SU-DHL-6 (cell line): ENCODE measurements at regions not wholly inside any gene's neighbourhood (a gene's known extent, or its start where the extent isn't known, plus 50 kb on each side); places are given as distances from the start of the nearest gene placed in this dataset.

ENCODE experiments used
- H2AFZ ChIP-seq: fragments of 200-600 bp; sonication (generic); 2 replicates; pipeline ENCODE4 v1.6.1; 2014; ENCODE audit warnings: low read depth, mild to moderate bottlenecking, moderate library complexity, mixed read lengths, antibody characterized with exemption, low read length; ENCODE audit not compliant: severe bottlenecking
- H3F3A ChIP-seq: fragments of 200-600 bp; shearing (Covaris generic); 2 replicates; pipeline ENCODE4 v1.6.0; 2016; ENCODE audit warnings: antibody characterized with exemption, mild to moderate bottlenecking; ENCODE audit not compliant: insufficient read depth
- H3K27ac ChIP-seq: fragments of 200-600 bp; sonication (generic); 2 replicates; pipeline ENCODE4 v1.5.1; 2016; ENCODE audit warnings: low read depth, mild to moderate bottlenecking, low read length, moderate library complexity, mixed read lengths
- H3K27me3 ChIP-seq: fragments of 200-600 bp; sonication (generic), shearing (Covaris generic); 2 replicates; pipeline ENCODE4 v1.6.0; 2014; ENCODE audit warnings: mild to moderate bottlenecking, low read length
- H3K36me3 ChIP-seq: fragments of 200-600 bp; sonication (generic); 2 replicates; pipeline ENCODE4 v1.6.1; 2014; ENCODE audit warnings: mild to moderate bottlenecking, low read length, mixed read lengths
- H3K4me2 ChIP-seq: fragments of 300-600, 200-600 bp; shearing (Covaris generic), sonication (generic); 2 replicates; pipeline ENCODE4 v1.6.0; 2014; ENCODE audit warnings: low read length, low read depth, mild to moderate bottlenecking; ENCODE audit not compliant: poor library complexity, severe bottlenecking
- H3K4me3 ChIP-seq: fragments of 200-600 bp; sonication (generic); 2 replicates; pipeline ENCODE4 v1.5.1; 2014; ENCODE audit warnings: antibody characterized with exemption, low read length, mild to moderate bottlenecking, mixed read lengths; ENCODE audit not compliant: insufficient read depth, poor library complexity, severe bottlenecking
- H3K79me2 ChIP-seq: fragments of 200-600 bp; sonication (generic); 2 replicates; pipeline ENCODE4 v1.6.1; 2014; ENCODE audit warnings: mild to moderate bottlenecking, low read length, moderate library complexity; ENCODE audit not compliant: insufficient read depth
- H3K9ac ChIP-seq: fragments of 200-600 bp; sonication (generic); 2 replicates; pipeline ENCODE4 v1.7.0; 2014; ENCODE audit warnings: mild to moderate bottlenecking, low read length
- H3K9me2 ChIP-seq: fragments of 200-600 bp; sonication (generic); replicated peaks from 2 replicates; pipeline ENCODE4 v1.6.1; 2014; ENCODE audit warnings: low read length; ENCODE audit not compliant: insufficient read depth
- H3K9me3 ChIP-seq: fragments of 200-600 bp; sonication (generic); 2 replicates; pipeline ENCODE4 v1.6.1; 2014; ENCODE audit warnings: low read length, mixed read lengths; ENCODE audit not compliant: insufficient read depth
- H4K20me1 ChIP-seq: fragments of 200-600 bp; sonication (generic); 2 replicates; pipeline ENCODE4 v1.6.1; 2014; ENCODE audit warnings: low read depth, mild to moderate bottlenecking, antibody characterized with exemption, low read length, moderate library complexity, mixed read lengths
- CTCF ChIP-seq: fragments of 200-600 bp; sonication (generic); IDR thresholded peaks from one replicate; pipeline ENCODE4 v1.5.1; 2017; ENCODE audit warnings: antibody characterized with exemption, mild to moderate bottlenecking, low read length, moderate library complexity; ENCODE audit not compliant: insufficient read depth, poor library complexity, severe bottlenecking
- EZH2phosphoT487 ChIP-seq: fragments of 200-600 bp; sonication (generic), shearing (Covaris generic); conservative IDR thresholded peaks from 2 replicates; pipeline ENCODE4 v1.6.1; 2018; ENCODE audit warnings: mild to moderate bottlenecking, antibody characterized with exemption, low read length, moderate library complexity, mixed read lengths

GRCh38 chr4:180817529-180817928 is 1425.7 kb upstream of the TENM3 start:
- Histone ChIP-seq H2AFZ (no peak overlapping the region), H3K4me2 (no peak overlapping the region), H3F3A (no peaks in the 10 kb centered on the region), H4K20me1 (no peaks in the 10 kb centered on the region), H3K27ac (no peak overlapping the region), H3K4me3 (no peak overlapping the region), H3K9me3 (no peaks in the 10 kb centered on the region), H3K27me3 (no peaks in the 10 kb centered on the region), H3K9ac (no peak overlapping the region), H3K36me3 (no peaks in the 10 kb centered on the region), H3K79me2 (no peaks in the 10 kb centered on the region), H3K9me2 (no peaks in the 10 kb centered on the region)
- TF ChIP-seq EZH2phosphoT487: no peak
- TF ChIP-seq CTCF: no peak

GRCh38 chr4:180823108-180823507 is 1420.1 kb upstream of the TENM3 start:
- no peak overlapping the region for H3K4me2 ChIP-seq
- H3K4me3 ChIP-seq: no peak overlapping the region
- H3K9me2 ChIP-seq: no peaks in the 10 kb centered on the region
- H3K9ac ChIP-seq: no peak overlapping the region
- TF ChIP-seq CTCF: no peak
- TF ChIP-seq EZH2phosphoT487: no peak
- no peak overlapping the region for H2AFZ ChIP-seq
- no peaks in the 10 kb centered on the region for H4K20me1 ChIP-seq
- no peaks in the 10 kb centered on the region for H3K9me3 ChIP-seq
- no peak overlapping the region for H3K27ac ChIP-seq
- H3F3A ChIP-seq: no peaks in the 10 kb centered on the region
- no peaks in the 10 kb centered on the region for H3K36me3 ChIP-seq
- H3K27me3 ChIP-seq: no peaks in the 10 kb centered on the region
- H3K79me2 ChIP-seq: no peaks in the 10 kb centered on the region

GRCh38 chr4:180827232-180828009 is 1415.8 kb upstream of the TENM3 start:
- no peak overlapping the region for H3K4me2 ChIP-seq
- no peaks in the 10 kb centered on the region for H3K27me3 ChIP-seq
- H3K27ac ChIP-seq: no peak overlapping the region
- no peak overlapping the region for H3K4me3 ChIP-seq
- no peaks in the 10 kb centered on the region for H4K20me1 ChIP-seq
- no peak overlapping the region for H2AFZ ChIP-seq
- H3K36me3 ChIP-seq: no peaks in the 10 kb centered on the region
- H3K9me2 ChIP-seq: no peaks in the 10 kb centered on the region
- no peak overlapping the region for H3K9ac ChIP-seq
- no peak for TF ChIP-seq CTCF
- no peaks in the 10 kb centered on the region for H3K9me3 ChIP-seq
- no peaks in the 10 kb centered on the region for H3K79me2 ChIP-seq
- H3F3A ChIP-seq: no peaks in the 10 kb centered on the region
